Left ventricle myocardium inferior (tissue), 1 donor: ENCODE measurements at regions not wholly inside any gene's neighbourhood (a gene's known extent, or its start where the extent isn't known, plus 50 kb on each side); places are given as distances from the start of the nearest gene placed in this dataset.

Experiments
- DNase-seq: peaks from one replicate; pipeline ENCODE4 v3.0.0-alpha.2; 2020
- H3K27ac ChIP-seq: fragments of 200-600 bp; replicated peaks from 2 replicates; pipeline ENCODE4 v1.8.0; 2021
- H3K27me3 ChIP-seq: fragments of 200-600 bp; 2 replicates; pipeline ENCODE4 v1.8.0; 2021; ENCODE audit warnings: low read depth
- H3K36me3 ChIP-seq: fragments of 200-600 bp; 2 replicates; pipeline ENCODE4 v1.8.0; 2021
- H3K4me1 ChIP-seq: fragments of 200-600 bp; 2 replicates; pipeline ENCODE4 v1.8.0; 2021
- H3K4me3 ChIP-seq: fragments of 200-600 bp; 2 replicates; pipeline ENCODE4 v1.8.0; 2021; ENCODE audit warnings: mild to moderate bottlenecking, moderate library complexity
- H3K9me3 ChIP-seq: fragments of 200-600 bp; replicated peaks from 2 replicates; pipeline ENCODE4 v1.8.0; 2021
- intact Hi-C: fragments of 100-400 bp; cut with micrococcal nuclease; formaldehyde crosslinking; loops from one replicate; pipeline ENCODE4 v1.11.0; 2022
- TF ChIP-seq, protein P1 (sequence below): fragments of 200-600 bp; IDR thresholded peaks from 2 replicates; pipeline ENCODE4 v1.8.0; 2021; ENCODE audit warnings: antibody characterized with exemption, mild to moderate bottlenecking, borderline replicate concordance
- donor health status: DM: no; HTN: yes; CAD: no; lungs with severe emphysema.

GRCh38 chr13:31043957-31044356, 111.5 kb downstream of the TEX26 start:
- peaks cover 18% of the 10 kb centered on the region for H3K27me3 ChIP-seq
- H3K9me3 ChIP-seq = no peaks in the 10 kb centered on the region
- no peak for DNase-seq
- H3K4me3 ChIP-seq = no peak overlapping the region
- H3K27ac ChIP-seq = no peak overlapping the region
- peaks cover 26% of the 10 kb centered on the region for H3K4me1 ChIP-seq
- no peaks in the 10 kb centered on the region for H3K36me3 ChIP-seq
- TF ChIP-seq, protein P1, sequence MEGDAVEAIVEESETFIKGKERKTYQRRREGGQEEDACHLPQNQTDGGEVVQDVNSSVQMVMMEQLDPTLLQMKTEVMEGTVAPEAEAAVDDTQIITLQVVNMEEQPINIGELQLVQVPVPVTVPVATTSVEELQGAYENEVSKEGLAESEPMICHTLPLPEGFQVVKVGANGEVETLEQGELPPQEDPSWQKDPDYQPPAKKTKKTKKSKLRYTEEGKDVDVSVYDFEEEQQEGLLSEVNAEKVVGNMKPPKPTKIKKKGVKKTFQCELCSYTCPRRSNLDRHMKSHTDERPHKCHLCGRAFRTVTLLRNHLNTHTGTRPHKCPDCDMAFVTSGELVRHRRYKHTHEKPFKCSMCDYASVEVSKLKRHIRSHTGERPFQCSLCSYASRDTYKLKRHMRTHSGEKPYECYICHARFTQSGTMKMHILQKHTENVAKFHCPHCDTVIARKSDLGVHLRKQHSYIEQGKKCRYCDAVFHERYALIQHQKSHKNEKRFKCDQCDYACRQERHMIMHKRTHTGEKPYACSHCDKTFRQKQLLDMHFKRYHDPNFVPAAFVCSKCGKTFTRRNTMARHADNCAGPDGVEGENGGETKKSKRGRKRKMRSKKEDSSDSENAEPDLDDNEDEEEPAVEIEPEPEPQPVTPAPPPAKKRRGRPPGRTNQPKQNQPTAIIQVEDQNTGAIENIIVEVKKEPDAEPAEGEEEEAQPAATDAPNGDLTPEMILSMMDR = no peak
- intact Hi-C loops = no loop called here

DNA sequence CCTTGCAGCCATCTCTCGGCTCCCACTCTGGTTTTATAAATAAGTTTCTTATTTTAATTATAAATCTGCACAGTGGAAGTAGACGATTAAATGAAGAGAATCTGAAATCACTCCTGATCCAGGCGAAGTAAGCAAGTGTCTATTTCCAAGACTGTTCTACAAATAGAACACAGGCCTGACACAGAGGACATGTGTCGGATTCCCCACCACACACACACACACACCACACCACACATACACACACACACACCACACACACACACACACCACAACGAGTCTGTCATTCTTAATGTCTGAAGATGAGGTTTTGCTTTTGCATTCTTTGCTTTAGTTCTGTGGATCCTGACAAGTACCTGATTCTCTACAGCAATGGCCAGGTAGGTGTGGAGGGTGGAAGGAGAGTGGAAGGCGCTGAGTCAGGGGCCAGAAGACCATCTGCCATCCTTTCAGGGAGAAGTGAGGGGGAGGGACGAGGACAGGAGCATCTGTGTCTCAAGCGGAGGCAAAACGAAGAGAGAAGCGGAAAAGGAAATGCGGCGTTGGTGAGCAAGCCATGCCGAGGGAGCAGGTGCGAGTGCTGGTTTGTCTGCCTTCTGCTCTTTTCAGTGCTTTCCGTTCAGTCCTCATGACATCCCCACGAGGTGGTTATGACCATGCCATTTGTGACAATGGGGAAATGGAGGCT, 110.2 kb downstream of the TEX26 start:
- intact Hi-C loops = no loop called here
- Histone ChIP-seq H3K9me3 (no peaks in the 10 kb centered on the region), H3K27ac (no peak overlapping the region), H3K4me1 (peaks cover 26% of the 10 kb centered on the region), H3K27me3 (peaks cover 30% of the 10 kb centered on the region), H3K4me3 (no peak overlapping the region), H3K36me3 (no peaks in the 10 kb centered on the region)
- DNase-seq = no peak
- TF ChIP-seq, protein P1 = no peak

DNA sequence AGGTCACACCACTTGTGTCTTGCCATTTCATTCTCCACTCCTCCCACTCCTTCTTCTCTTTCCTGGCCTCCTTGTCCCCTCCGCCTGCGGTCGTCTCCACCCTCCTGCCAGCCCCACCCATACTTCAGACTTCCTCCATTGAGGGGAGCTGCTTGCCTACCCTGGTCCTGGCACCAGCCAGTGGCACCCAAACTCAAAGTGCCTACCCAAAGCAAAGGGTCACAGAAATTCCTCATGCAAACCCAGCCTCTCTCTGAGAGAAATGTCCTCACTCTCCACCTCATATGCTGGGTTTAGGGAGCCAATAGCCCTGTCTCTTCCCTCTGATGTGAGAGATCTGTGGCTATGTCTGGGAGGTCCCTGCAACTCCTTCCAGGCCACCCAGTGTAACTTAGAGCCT, 109.6 kb downstream of the TEX26 start:
- intact Hi-C loops = no loop called here
- Histone ChIP-seq H3K4me1 (peaks cover 23% of the 10 kb centered on the region), H3K36me3 (no peaks in the 10 kb centered on the region), H3K27me3 (peaks cover 35% of the 10 kb centered on the region), H3K27ac (no peak overlapping the region), H3K4me3 (no peak overlapping the region), H3K9me3 (no peaks in the 10 kb centered on the region)
- no peak for DNase-seq
- TF ChIP-seq, protein P1 = no peak

DNA sequence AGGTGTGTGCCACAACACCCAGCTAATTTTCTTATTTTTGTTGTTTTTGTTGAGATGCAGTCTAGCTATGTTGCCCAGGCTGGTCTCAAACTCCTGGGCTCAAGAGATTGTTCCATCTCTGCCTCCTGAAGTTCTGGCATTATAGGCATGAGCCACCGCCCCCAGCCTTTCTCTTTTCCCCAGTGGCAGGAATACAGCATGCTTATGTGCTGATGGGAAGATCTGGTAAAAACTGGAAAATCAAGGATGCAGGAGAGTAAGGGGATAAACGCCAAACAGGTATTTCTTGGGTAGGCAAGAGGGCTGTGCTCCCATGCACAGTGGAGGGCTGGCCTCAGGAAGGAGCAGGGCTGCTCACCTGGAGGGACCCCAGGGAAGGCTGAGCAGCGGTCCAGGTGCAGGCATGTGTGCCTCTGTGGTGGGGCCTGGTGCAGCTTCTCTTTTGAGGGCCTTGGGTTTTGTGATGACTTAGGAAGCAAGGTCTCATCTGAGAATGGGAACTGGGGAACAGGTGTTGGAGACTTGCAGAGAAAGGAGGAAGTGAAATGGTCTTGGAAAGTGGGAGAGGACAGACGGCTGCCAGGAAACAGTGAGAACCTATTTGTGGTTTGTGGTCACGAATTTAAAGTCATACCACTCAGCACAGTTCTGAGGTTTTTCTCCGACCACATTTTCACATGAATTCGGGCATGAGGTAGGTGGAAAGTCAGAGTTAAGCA, 106.5 kb downstream of the TEX26 start:
- H3K27ac ChIP-seq = no peak overlapping the region
- TF ChIP-seq, protein P1 = no peak

GRCh38 chr13:31037874-31038500, 105.5 kb downstream of the TEX26 start:
- Histone ChIP-seq H3K36me3 (no peaks in the 10 kb centered on the region), H3K4me3 (no peak overlapping the region), H3K4me1 (peaks cover 6% of the 10 kb centered on the region), H3K27ac (no peak overlapping the region), H3K9me3 (no peaks in the 10 kb centered on the region), H3K27me3 (peaks cover 55% of the 10 kb centered on the region)
- TF ChIP-seq, protein P1 = no peak
- intact Hi-C loops = no loop called here
- DNase-seq = no peak

More for the DNA sequence above, 106.5 kb downstream of the TEX26 start:
- Histone ChIP-seq H3K9me3 (no peaks in the 10 kb centered on the region), H3K36me3 (no peaks in the 10 kb centered on the region), H3K27me3 (peaks cover 55% of the 10 kb centered on the region), H3K4me3 (no peak overlapping the region), H3K4me1 (peaks cover 6% of the 10 kb centered on the region)
- intact Hi-C loops = no loop called here
- DNase-seq = no peak
